ENCODE measurements at regions not wholly inside any gene's neighbourhood (a gene's known extent, or its start where the extent isn't known, plus 50 kb on each side); places are given as distances from the start of the nearest gene placed in this dataset.

DNA sequence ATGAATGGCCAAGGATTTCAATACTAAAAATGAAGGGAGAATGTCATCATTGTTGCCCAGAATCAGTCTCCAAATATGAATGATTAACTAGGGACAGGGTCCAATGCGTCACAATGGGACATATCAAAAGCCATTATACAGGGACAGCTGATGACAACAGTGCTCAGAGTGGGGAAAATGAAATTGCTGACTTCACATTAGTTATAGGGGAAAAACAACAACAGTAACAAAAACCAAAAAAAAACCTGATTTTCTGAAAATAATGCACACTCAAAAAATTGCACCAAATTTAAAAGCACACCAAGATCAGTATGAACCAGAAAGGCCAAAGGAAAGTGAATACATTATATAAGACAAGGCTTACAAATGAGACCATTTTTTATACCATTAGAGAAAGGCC lies 353.2 kb upstream of the SOX5 start:
- CTCF ChIA-PET, result no interaction called here
- no peak for FAIRE-seq
- no peak for ATAC-seq
- no peak for DNase-seq (ENCODE audit: low read depth in 1 of 2, low spot score in 1 of 2)
- POLR2A ChIA-PET, result no interaction called here
- Histone ChIP-seq H3K27ac (no peak overlapping the region), H3K4me3 (no peak overlapping the region), H3K4me2 (no peak overlapping the region), H3K4me1 (no peaks in the 10 kb centered on the region), H3K9me3 (no peaks in the 10 kb centered on the region)
- TF ChIP-seq HOXB5 (CRISPR knock-in tag; IDR thresholded peaks at IDR 0.05), result no peak
- TF ChIP-seq, protein P1, sequence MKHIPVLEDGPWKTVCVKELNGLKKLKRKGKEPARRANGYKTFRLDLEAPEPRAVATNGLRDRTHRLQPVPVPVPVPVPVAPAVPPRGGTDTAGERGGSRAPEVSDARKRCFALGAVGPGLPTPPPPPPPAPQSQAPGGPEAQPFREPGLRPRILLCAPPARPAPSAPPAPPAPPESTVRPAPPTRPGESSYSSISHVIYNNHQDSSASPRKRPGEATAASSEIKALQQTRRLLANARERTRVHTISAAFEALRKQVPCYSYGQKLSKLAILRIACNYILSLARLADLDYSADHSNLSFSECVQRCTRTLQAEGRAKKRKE (CRISPR knock-in tag; IDR thresholded peaks at IDR 0.05; ENCODE audit: low read depth), result no peak
- TF ChIP-seq, protein P2, sequence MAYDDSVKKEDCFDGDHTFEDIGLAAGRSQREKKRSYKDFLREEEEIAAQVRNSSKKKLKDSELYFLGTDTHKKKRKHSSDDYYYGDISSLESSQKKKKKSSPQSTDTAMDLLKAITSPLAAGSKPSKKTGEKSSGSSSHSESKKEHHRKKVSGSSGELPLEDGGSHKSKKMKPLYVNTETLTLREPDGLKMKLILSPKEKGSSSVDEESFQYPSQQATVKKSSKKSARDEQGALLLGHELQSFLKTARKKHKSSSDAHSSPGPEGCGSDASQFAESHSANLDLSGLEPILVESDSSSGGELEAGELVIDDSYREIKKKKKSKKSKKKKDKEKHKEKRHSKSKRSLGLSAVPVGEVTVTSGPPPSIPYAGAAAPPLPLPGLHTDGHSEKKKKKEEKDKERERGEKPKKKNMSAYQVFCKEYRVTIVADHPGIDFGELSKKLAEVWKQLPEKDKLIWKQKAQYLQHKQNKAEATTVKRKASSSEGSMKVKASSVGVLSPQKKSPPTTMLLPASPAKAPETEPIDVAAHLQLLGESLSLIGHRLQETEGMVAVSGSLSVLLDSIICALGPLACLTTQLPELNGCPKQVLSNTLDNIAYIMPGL (CRISPR knock-in tag; IDR thresholded peaks at IDR 0.05; ENCODE audit: borderline replicate concordance), result no peak
- TF ChIP-seq RCOR1 (IDR thresholded peaks at IDR 0.05; ENCODE audit: low read depth, low read length), result no peak
- no peak for TF ChIP-seq NPAS2 (CRISPR knock-in tag; IDR thresholded peaks at IDR 0.05; ENCODE audit: borderline replicate concordance)
- no peak for TF ChIP-seq MAZ (IDR thresholded peaks at IDR 0.05; ENCODE audit: borderline replicate concordance, low read depth, low read length)
- TF ChIP-seq, protein P3, sequence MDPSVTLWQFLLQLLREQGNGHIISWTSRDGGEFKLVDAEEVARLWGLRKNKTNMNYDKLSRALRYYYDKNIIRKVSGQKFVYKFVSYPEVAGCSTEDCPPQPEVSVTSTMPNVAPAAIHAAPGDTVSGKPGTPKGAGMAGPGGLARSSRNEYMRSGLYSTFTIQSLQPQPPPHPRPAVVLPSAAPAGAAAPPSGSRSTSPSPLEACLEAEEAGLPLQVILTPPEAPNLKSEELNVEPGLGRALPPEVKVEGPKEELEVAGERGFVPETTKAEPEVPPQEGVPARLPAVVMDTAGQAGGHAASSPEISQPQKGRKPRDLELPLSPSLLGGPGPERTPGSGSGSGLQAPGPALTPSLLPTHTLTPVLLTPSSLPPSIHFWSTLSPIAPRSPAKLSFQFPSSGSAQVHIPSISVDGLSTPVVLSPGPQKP (IDR thresholded peaks at IDR 0.05; ENCODE audit: low read depth, low read length), result no peak
- TF ChIP-seq, protein P4, sequence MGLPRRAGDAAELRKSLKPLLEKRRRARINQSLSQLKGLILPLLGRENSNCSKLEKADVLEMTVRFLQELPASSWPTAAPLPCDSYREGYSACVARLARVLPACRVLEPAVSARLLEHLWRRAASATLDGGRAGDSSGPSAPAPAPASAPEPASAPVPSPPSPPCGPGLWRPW (IDR thresholded peaks at IDR 0.05), result no peak
- no peak for TF ChIP-seq MAFK (IDR thresholded peaks at IDR 0.05; ENCODE audit: partially characterized antibody)
- no peak for TF ChIP-seq POLR2A (IDR thresholded peaks at IDR 0.05; ENCODE audit: low read length)
- no peak for TF ChIP-seq ZNF302 (CRISPR knock-in tag; IDR thresholded peaks at IDR 0.05)
- no peak for TF ChIP-seq CEBPB (IDR thresholded peaks at IDR 0.05)
- TF ChIP-seq HEYL (CRISPR knock-in tag; IDR thresholded peaks at IDR 0.05), result no peak
- 3% methylated on average over 1 of the region's 1 CpG for WGBS (ENCODE audit: missing lambda C conversion rate)

DNA sequence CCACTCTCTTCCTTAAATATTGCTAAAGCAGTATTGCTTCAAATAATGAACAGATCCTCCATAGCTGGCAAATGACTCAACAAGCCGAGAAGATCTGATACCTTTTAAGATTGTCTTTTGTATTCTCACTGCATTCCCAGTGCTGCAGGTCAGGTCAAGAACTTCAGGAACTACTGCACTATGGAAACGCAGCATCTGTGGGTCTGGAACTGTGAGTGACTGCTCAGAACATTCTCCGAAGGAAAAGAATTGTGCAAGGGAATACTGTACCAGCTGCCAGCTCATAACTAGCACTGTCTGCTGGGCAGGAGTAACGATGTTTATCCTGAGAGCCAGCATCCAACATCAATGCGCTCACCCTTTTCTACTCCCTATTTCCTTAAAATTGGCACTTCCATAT lies 348.0 kb upstream of the SOX5 start:
- no peaks in the 10 kb centered on the region for H3K4me1 ChIP-seq
- WGBS (ENCODE audit: missing lambda C conversion rate), result 23% methylated on average over 5 of the region's 5 CpGs
- no peak for DNase-seq (ENCODE audit: low read depth in 1 of 2, low spot score in 1 of 2)
- TF ChIP-seq, protein P5, sequence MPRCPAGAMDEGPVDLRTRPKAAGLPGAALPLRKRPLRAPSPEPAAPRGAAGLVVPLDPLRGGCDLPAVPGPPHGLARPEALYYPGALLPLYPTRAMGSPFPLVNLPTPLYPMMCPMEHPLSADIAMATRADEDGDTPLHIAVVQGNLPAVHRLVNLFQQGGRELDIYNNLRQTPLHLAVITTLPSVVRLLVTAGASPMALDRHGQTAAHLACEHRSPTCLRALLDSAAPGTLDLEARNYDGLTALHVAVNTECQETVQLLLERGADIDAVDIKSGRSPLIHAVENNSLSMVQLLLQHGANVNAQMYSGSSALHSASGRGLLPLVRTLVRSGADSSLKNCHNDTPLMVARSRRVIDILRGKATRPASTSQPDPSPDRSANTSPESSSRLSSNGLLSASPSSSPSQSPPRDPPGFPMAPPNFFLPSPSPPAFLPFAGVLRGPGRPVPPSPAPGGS (IDR thresholded peaks at IDR 0.05), result no peak
- TF ChIP-seq, protein P1 (CRISPR knock-in tag; IDR thresholded peaks at IDR 0.05; ENCODE audit: low read depth), result no peak
- TF ChIP-seq, protein P6, sequence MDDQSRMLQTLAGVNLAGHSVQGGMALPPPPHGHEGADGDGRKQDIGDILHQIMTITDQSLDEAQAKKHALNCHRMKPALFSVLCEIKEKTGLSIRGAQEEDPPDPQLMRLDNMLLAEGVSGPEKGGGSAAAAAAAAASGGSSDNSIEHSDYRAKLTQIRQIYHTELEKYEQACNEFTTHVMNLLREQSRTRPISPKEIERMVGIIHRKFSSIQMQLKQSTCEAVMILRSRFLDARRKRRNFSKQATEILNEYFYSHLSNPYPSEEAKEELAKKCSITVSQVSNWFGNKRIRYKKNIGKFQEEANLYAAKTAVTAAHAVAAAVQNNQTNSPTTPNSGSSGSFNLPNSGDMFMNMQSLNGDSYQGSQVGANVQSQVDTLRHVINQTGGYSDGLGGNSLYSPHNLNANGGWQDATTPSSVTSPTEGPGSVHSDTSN (IDR thresholded peaks at IDR 0.05), result no peak
- TF ChIP-seq CBX8 (IDR thresholded peaks at IDR 0.05) (no peak), HDAC2 (IDR thresholded peaks at IDR 0.05) (no peak), RCOR1 (IDR thresholded peaks at IDR 0.05; ENCODE audit: low read depth, low read length) (no peak), RAD21 (conservative IDR thresholded peaks at IDR 0.05 in 1 of 2, IDR thresholded peaks at IDR 0.05 in 1 of 2) (no peak), HOXB13 (CRISPR knock-in tag; IDR thresholded peaks at IDR 0.05; ENCODE audit: low read depth) (no peak), RFX5 (IDR thresholded peaks at IDR 0.05) (no peak), JUNB (IDR thresholded peaks at IDR 0.05) (no peak), NFE2L2 (conservative IDR thresholded peaks at IDR 0.05; ENCODE audit: low read length) (no peak), RARB (CRISPR knock-in tag; IDR thresholded peaks at IDR 0.05) (no peak), HOXB5 (CRISPR knock-in tag; IDR thresholded peaks at IDR 0.05) (no peak), NPAS2 (CRISPR knock-in tag; IDR thresholded peaks at IDR 0.05; ENCODE audit: borderline replicate concordance) (no peak), FOXS1 (CRISPR knock-in tag; IDR thresholded peaks at IDR 0.05) (no peak), FOSB (CRISPR knock-in tag; IDR thresholded peaks at IDR 0.05) (no peak), ZNF302 (CRISPR knock-in tag; IDR thresholded peaks at IDR 0.05) (no peak)
- no peak for ATAC-seq
- no peaks in the 10 kb centered on the region for H3K9me3 ChIP-seq
- H3K27ac ChIP-seq, result no peak overlapping the region
- CTCF ChIA-PET, result no interaction called here
- POLR2A ChIA-PET, result no interaction called here
- H3K4me2 ChIP-seq, result no peak overlapping the region
- H3K4me3 ChIP-seq, result no peak overlapping the region
- no peak for FAIRE-seq
